ENCODE measurements at regions not wholly inside any gene's neighbourhood (a gene's known extent, or its start where the extent isn't known, plus 50 kb on each side); places are given as distances from the start of the nearest gene placed in this dataset.
A peak's percentile ranks its signal among the peaks of the same experiment; 100 is the strongest.

DNA sequence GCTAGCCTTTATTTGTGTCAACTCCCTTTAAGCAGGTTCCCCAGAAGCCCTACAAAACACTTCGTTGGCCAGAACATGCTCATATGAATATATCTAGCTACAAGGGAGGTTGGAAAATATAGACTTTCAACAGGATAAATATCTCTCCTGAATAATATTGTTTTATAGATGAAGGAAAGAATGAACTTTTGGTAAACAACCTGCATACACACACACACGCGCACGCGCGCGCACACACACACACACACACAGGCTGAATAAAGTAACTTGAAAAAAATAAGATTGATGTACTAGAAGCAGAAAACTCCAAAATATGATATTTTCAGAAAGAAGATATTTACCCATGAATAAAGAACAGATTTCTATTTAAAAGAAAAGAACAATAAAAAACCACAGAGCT, 72.4 kb upstream of the GADL1 start (continued):
- no peak for TF ChIP-seq NPAS2 (CRISPR knock-in tag; IDR thresholded peaks at IDR 0.05; ENCODE audit: borderline replicate concordance)

DNA sequence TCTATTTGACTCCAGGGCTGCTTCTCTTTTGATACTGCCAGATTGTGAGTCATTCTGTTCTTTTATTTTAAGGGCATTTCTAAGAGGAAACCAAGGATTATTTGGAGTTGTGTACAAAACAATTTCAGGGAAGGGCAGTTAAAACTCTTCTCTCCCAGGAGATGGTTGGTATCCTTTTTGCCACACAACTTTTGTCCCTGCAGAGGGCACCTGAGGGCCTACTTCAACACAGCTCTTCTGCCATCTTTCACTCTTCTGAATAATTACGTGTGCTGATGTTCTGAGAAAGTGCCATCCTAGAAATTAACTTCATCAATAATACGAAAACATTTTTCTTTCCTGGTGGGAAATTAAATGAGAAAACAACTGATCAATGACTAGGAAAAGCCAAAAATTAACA, 75.7 kb upstream of the GADL1 start:
- WGBS (ENCODE audit: low lambda C conversion rate) = 3% methylated on average over 2 of the region's 2 CpGs
- ATAC-seq = no peak
- TF ChIP-seq STAG1 (CRISPR knock-in tag; IDR thresholded peaks at IDR 0.05) = peak; percentile 39
- TF ChIP-seq ZNF430 (CRISPR knock-in tag; IDR thresholded peaks at IDR 0.05) = no peak
- TF ChIP-seq, protein P1, sequence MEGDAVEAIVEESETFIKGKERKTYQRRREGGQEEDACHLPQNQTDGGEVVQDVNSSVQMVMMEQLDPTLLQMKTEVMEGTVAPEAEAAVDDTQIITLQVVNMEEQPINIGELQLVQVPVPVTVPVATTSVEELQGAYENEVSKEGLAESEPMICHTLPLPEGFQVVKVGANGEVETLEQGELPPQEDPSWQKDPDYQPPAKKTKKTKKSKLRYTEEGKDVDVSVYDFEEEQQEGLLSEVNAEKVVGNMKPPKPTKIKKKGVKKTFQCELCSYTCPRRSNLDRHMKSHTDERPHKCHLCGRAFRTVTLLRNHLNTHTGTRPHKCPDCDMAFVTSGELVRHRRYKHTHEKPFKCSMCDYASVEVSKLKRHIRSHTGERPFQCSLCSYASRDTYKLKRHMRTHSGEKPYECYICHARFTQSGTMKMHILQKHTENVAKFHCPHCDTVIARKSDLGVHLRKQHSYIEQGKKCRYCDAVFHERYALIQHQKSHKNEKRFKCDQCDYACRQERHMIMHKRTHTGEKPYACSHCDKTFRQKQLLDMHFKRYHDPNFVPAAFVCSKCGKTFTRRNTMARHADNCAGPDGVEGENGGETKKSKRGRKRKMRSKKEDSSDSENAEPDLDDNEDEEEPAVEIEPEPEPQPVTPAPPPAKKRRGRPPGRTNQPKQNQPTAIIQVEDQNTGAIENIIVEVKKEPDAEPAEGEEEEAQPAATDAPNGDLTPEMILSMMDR (CRISPR knock-in tag; IDR thresholded peaks at IDR 0.05) = peak; percentile 28
- CTCF ChIA-PET (ENCODE audit: low intra/inter-chr PET ratio, low total read pairs) = no interaction called here
- Histone ChIP-seq H3K4me3 (replicated peaks in 1 of 3; ENCODE audit: insufficient read depth in 1 of 3, low read depth in 2 of 3, low read length in 3 of 3) (no peak overlapping the region), H3K4me1 (ENCODE audit: insufficient read depth, low read length) (no peaks in the 10 kb centered on the region), H3K27ac (ENCODE audit: extremely low read length, insufficient read depth, low read length) (no peak overlapping the region), H3K79me2 (ENCODE audit: insufficient read depth, low read length) (no peaks in the 10 kb centered on the region), H3K4me2 (ENCODE audit: low read depth, low read length) (no peak overlapping the region), H3K27me3 (ENCODE audit: control insufficient read depth in 1 of 2, insufficient read depth in 2 of 2, low read length in 2 of 2) (no peaks in the 10 kb centered on the region), H3K9me3 (ENCODE audit: low read length) (no peaks in the 10 kb centered on the region), H4K20me1 (ENCODE audit: insufficient read depth, low read length) (no peaks in the 10 kb centered on the region), H3K9ac (ENCODE audit: insufficient read depth, low read depth, low read length) (no peak overlapping the region), H2AFZ (ENCODE audit: low read length) (no peak overlapping the region), H3K36me3 (replicated peaks in 1 of 2; ENCODE audit: control insufficient read depth in 1 of 2, insufficient read depth in 2 of 2, low read length in 2 of 2) (no peaks in the 10 kb centered on the region)
- in situ Hi-C loops (cut with HindIII; ENCODE audit: extremely low pct_ligation_motif_present, low pct_unique_long_range_greater_than_20kb) (no loop called here), intact Hi-C loops (cut with micrococcal nuclease; ENCODE audit: unreplicated experiment) (no loop called here)
- POLR2A ChIA-PET = no interaction called here
- FAIRE-seq = no peak
- DNase-seq (ENCODE audit: low spot score) = peak; percentile 4
- no TSS peak for BruUV-seq (replicated peaks)

DNA sequence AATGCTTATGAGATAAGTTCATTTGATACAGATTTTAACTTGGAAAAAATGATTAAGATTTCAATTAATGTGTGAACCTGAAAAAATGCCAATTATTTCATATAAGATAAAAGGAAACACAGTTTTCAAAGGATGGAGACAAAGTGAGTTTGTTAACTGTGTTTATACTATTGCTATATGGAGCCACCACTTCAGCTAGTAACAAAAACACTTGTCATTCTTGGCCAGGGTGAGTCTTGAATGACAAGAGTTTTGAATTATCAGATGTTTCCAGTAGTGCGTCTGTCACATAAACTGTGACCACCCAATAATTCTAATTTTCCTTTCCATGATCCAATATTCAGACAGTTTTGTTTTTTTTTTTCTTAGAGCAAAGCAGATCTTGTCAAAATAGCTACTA, 78.0 kb upstream of the GADL1 start:
- WGBS (ENCODE audit: low lambda C conversion rate) = 63% methylated on average over 1 of the region's 1 CpG
- Histone ChIP-seq H3K4me3 (replicated peaks in 1 of 3; ENCODE audit: insufficient read depth in 1 of 3, low read depth in 2 of 3, low read length in 3 of 3) (no peak overlapping the region), H3K27me3 (ENCODE audit: control insufficient read depth in 1 of 2, insufficient read depth in 2 of 2, low read length in 2 of 2) (no peaks in the 10 kb centered on the region), H4K20me1 (ENCODE audit: insufficient read depth, low read length) (no peaks in the 10 kb centered on the region), H3K4me1 (ENCODE audit: insufficient read depth, low read length) (no peaks in the 10 kb centered on the region), H3K36me3 (replicated peaks in 1 of 2; ENCODE audit: control insufficient read depth in 1 of 2, insufficient read depth in 2 of 2, low read length in 2 of 2) (no peaks in the 10 kb centered on the region), H3K79me2 (ENCODE audit: insufficient read depth, low read length) (no peaks in the 10 kb centered on the region), H3K9me3 (ENCODE audit: low read length) (no peaks in the 10 kb centered on the region), H3K9ac (ENCODE audit: insufficient read depth, low read depth, low read length) (no peak overlapping the region), H2AFZ (ENCODE audit: low read length) (no peak overlapping the region), H3K27ac (ENCODE audit: extremely low read length, insufficient read depth, low read length) (no peak overlapping the region), H3K4me2 (ENCODE audit: low read depth, low read length) (no peak overlapping the region)
- ChIA-PET POLR2A (no interaction called here), CTCF (ENCODE audit: low intra/inter-chr PET ratio, low total read pairs) (no interaction called here)
- DNase-seq (ENCODE audit: low spot score) (no peak), FAIRE-seq (no peak), ATAC-seq (no peak)
- intact Hi-C loops (cut with micrococcal nuclease; ENCODE audit: unreplicated experiment) = no loop called here
- no TSS peak for BruUV-seq (replicated peaks)
- in situ Hi-C loops (cut with HindIII; ENCODE audit: extremely low pct_ligation_motif_present, low pct_unique_long_range_greater_than_20kb) = no loop called here
- TF ChIP-seq ZNF33A (CRISPR knock-in tag; IDR thresholded peaks at IDR 0.05; ENCODE audit: borderline replicate concordance) (no peak), THAP11 (CRISPR knock-in tag; IDR thresholded peaks at IDR 0.05) (no peak), ZNF883 (CRISPR knock-in tag; IDR thresholded peaks at IDR 0.05; ENCODE audit: not compliant biosample characterization) (no peak), ELF3 (CRISPR knock-in tag; IDR thresholded peaks at IDR 0.05) (no peak), EZH2 (conservative IDR thresholded peaks at IDR 0.05; ENCODE audit: low read depth, low read length) (no peak), NFE2L1 (CRISPR knock-in tag; IDR thresholded peaks at IDR 0.05; ENCODE audit: borderline replicate concordance) (no peak), ZNF552 (CRISPR knock-in tag; IDR thresholded peaks at IDR 0.05; ENCODE audit: borderline replicate concordance) (no peak), ZSCAN9 (CRISPR knock-in tag; IDR thresholded peaks at IDR 0.05; ENCODE audit: borderline replicate concordance) (no peak), IKZF1 (IDR thresholded peaks at IDR 0.05) (no peak)
- TF ChIP-seq, protein P2, sequence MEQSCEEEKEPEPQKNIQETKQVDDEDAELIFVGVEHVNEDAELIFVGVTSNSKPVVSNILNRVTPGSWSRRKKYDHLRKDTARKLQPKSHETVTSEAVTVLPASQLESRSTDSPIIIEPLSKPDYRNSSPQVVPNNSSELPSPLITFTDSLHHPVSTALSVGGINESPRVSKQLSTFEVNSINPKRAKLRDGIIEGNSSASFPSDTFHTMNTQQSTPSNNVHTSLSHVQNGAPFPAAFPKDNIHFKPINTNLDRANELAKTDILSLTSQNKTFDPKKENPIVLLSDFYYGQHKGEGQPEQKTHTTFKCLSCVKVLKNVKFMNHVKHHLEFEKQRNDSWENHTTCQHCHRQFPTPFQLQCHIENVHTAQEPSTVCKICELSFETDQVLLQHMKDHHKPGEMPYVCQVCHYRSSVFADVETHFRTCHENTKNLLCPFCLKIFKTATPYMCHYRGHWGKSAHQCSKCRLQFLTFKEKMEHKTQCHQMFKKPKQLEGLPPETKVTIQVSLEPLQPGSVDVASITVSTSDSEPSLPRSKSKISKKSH (CRISPR knock-in tag; IDR thresholded peaks at IDR 0.05; ENCODE audit: borderline replicate concordance) = no peak

Measured in HepG2 (cell line).